GM19023 (cell line): ENCODE measurements at regions not wholly inside any gene's neighbourhood (a gene's known extent, or its start where the extent isn't known, plus 50 kb on each side); places are given as distances from the start of the nearest gene placed in this dataset.
"Not testable (repeated sequence)": the region's sequence is repeated elsewhere in the genome, so short reads cannot be mapped to it uniquely, and the experiment has no call there.

Source experiments
- ATAC-seq: cut with Tn5 transposase; IDR thresholded peaks from one replicate; pipeline ENCODE4 v1.9.1; 2021; ENCODE audit warnings: mild to moderate bottlenecking, moderate library complexity; ENCODE audit not compliant: unreplicated experiment

GRCh38 chr9:87357600-87357999 is 140.1 kb upstream of the DAPK1 start:
- no peak for ATAC-seq

GRCh38 chr9:87359264-87359663 is 138.4 kb upstream of the DAPK1 start:
- no peak for ATAC-seq

- ATAC-seq = no peak
Measured at GRCh38 chr9:87359958-87360601, 137.6 kb upstream of the DAPK1 start.

- no peak for ATAC-seq
Measured at GRCh38 chr9:87370049-87370685, 127.5 kb upstream of the DAPK1 start.

- ATAC-seq = no peak
Measured at GRCh38 chr9:87371795-87372355, 125.8 kb upstream of the DAPK1 start.

GRCh38 chr9:87372356-87372851 is 125.3 kb upstream of the DAPK1 start:
- no peak for ATAC-seq

- peak; percentile 76 for ATAC-seq
Measured at GRCh38 chr9:87374023-87374919, 123.4 kb upstream of the DAPK1 start.

GRCh38 chr9:87375397-87376073 is 122.1 kb upstream of the DAPK1 start:
- no peak for ATAC-seq

- ATAC-seq = no peak
Measured at GRCh38 chr9:87378676-87379075, 119.0 kb upstream of the DAPK1 start.

GRCh38 chr9:87379300-87379699 is 118.4 kb upstream of the DAPK1 start:
- no peak for ATAC-seq

GRCh38 chr9:87381050-87381711 is 116.5 kb upstream of the DAPK1 start:
- no peak for ATAC-seq

- ATAC-seq = no peak
Measured at GRCh38 chr9:87381746-87382145, 115.9 kb upstream of the DAPK1 start.

GRCh38 chr9:87382900-87383299 is 114.8 kb upstream of the DAPK1 start:
- ATAC-seq = no peak

- ATAC-seq = no peak
Measured at GRCh38 chr9:87383344-87384150, 114.1 kb upstream of the DAPK1 start.

- no peak for ATAC-seq
Measured at GRCh38 chr9:87386490-87387025, 111.1 kb upstream of the DAPK1 start.

GRCh38 chr9:87387351-87388011 is 110.2 kb upstream of the DAPK1 start:
- no peak for ATAC-seq

- ATAC-seq = not testable (repeated sequence)
Measured at GRCh38 chr9:87388708-87389107, 109.0 kb upstream of the DAPK1 start.

GRCh38 chr9:87389936-87390335 is 107.7 kb upstream of the DAPK1 start:
- ATAC-seq = no peak

GRCh38 chr9:87390361-87390760 is 107.3 kb upstream of the DAPK1 start:
- ATAC-seq = no peak
